ENCODE measurements at regions not wholly inside any gene's neighbourhood (a gene's known extent, or its start where the extent isn't known, plus 50 kb on each side); places are given as distances from the start of the nearest gene placed in this dataset.

- DNase-seq (ENCODE audit: low read depth in 4 of 4, low spot score in 2 of 4): no peak
These were observed 91.7 kb upstream of the NAALADL2 start for GRCh38 chr3:174767406-174767805.

DNA sequence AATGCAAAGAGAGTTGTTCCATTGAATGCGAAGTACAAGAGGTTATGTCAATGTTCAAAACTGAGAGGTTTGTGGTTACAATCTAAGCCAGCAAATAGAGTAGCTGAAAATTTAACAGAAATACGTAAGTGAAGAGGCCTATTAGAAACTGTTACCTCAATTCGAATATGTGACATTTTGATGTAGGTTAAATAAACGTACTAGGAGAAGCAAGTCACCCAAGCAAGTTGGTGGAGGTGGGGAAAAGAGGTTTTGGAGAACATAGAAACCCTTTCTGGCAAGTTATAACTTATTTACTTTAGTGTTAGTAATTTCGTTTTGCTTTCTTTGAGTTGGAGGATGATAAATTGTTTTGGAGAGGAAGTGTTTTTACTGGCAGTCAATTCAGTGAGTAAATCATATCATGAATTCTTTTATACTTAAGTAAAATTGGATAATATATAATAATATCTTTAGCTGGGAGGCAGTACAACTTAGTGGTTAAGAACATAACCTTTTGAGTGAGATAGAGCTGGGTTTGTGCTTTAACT, 91.2 kb upstream of the NAALADL2 start:
- peak in 1 of 4 donors; percentile 6 for DNase-seq (ENCODE audit: low read depth in 4 of 4, low spot score in 2 of 4)

DNA sequence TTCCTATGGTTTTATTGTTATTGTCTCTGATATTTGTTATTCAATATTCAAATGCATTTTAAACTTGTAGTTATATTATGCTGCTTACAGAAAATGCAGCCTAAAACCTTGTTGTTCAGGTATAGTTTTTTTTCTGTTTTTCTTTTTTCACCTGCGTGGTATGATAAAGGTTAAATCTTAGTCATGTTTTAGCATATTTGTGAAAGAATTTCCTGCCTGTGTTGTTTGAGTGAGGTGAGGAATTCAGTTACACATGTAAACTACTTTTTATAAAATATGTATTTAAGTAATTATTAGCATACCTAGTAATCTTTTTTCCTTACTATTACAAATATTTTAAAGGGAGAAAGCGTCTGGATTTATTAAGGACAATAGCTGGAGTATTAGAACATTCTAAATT, 90.0 kb upstream of the NAALADL2 start:
- DNase-seq (ENCODE audit: low read depth in 4 of 4, low spot score in 2 of 4): no peak

- DNase-seq (ENCODE audit: low read depth in 4 of 4, low spot score in 2 of 4): no peak
These were observed 83.5 kb upstream of the NAALADL2 start for GRCh38 chr3:174775603-174776002.

DNA sequence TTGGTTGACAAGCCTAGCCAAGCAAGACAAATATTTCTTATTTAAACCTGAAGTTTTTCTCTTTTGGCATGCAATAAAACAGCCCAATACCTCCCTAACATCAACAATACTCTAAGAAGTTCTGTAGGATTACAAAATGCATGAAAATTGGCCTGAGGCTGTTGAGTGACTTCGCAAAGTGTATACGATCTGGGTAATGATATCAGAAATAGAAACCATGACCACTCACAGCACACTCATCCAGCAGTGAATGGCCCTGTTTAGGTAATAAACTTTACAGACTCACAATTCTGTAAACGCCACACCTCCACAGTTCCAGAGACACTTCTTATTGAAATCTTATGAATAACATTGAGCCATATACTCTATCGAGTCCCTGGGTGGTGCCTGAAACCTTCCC, 83.0 kb upstream of the NAALADL2 start:
- DNase-seq (ENCODE audit: low read depth in 4 of 4, low spot score in 2 of 4): no peak

GRCh38 chr3:174776636-174777035, 82.5 kb upstream of the NAALADL2 start:
- DNase-seq (ENCODE audit: low read depth in 4 of 4, low spot score in 2 of 4): no peak

- no peak for DNase-seq (ENCODE audit: low read depth in 4 of 4, low spot score in 2 of 4)
These were observed 81.3 kb upstream of the NAALADL2 start for GRCh38 chr3:174777813-174778212.

GRCh38 chr3:174783502-174783901, 75.6 kb upstream of the NAALADL2 start:
- DNase-seq (ENCODE audit: low read depth in 4 of 4, low spot score in 2 of 4): no peak

GRCh38 chr3:174784206-174784934, 74.8 kb upstream of the NAALADL2 start:
- no peak for DNase-seq (ENCODE audit: low read depth in 4 of 4, low spot score in 2 of 4)

DNA sequence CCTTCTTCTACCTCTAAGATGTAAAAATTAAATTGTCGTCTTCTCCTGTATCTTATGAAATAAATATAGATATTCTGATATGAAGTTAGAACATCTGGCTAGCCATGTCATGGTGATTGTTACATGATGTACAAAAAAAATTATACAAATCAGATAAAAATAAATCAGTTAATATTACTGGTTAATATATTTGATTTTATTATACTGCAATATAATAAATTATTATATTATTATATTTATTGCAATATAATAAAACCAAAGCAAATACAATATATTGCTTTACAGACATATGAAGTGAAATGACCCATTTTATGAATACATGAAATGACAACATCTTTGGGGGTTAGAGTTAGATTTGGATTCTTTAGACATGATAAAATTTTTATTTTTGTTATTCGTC, 72.3 kb upstream of the NAALADL2 start:
- no peak for DNase-seq (ENCODE audit: low read depth in 4 of 4, low spot score in 2 of 4)

- DNase-seq (ENCODE audit: low read depth in 4 of 4, low spot score in 2 of 4): no peak
These were observed 68.0 kb upstream of the NAALADL2 start for GRCh38 chr3:174791161-174791560.

DNA sequence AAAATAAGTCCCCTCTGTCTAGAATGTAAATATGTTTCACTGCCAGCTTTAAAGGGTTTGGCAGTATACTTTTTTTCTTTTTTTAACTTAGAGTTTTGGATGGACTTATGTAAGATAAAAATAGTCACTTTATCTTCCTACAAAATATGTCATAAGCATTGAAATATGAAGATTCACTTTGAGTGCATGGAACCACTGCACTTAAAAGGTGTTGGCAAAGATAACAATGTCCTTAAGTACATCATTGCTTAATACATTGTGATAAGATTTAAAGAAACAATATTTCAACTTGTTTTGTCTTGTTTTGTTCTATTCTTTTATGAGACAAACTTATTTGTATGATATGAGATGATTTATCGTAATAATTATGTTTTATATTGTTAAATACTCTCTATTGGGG, 66.3 kb upstream of the NAALADL2 start:
- DNase-seq (ENCODE audit: low read depth in 4 of 4, low spot score in 2 of 4): no peak
